ENCODE measurements at regions not wholly inside any gene's neighbourhood (a gene's known extent, or its start where the extent isn't known, plus 50 kb on each side); places are given as distances from the start of the nearest gene placed in this dataset.

- Histone ChIP-seq H3K9me3 (ENCODE audit: insufficient read depth, low read depth, low read length) (no peaks in the 10 kb centered on the region; the same call in 1 of the 2 replicates), H3F3A (ENCODE audit: low read depth) (no peaks in the 10 kb centered on the region), H3K9ac (ENCODE audit: low read depth, low read length, poor library complexity, severe bottlenecking) (no peak overlapping the region), H3K4me3 (ENCODE audit: low read length, poor library complexity, severe bottlenecking) (no peak overlapping the region), H3K27me3 (ENCODE audit: insufficient read depth, low read length, poor library complexity, severe bottlenecking) (no peaks in the 10 kb centered on the region), H3K9me2 (replicated peaks; ENCODE audit: low read depth, low read length) (no peaks in the 10 kb centered on the region), H3K4me1 (ENCODE audit: insufficient read depth, low read length, poor library complexity, severe bottlenecking) (no peaks in the 10 kb centered on the region), H2AFZ (ENCODE audit: low read length) (no peak overlapping the region), H3K36me3 (ENCODE audit: insufficient read depth, low read length) (no peaks in the 10 kb centered on the region), H4K20me1 (ENCODE audit: insufficient read depth, low read length, poor library complexity, severe bottlenecking) (no peaks in the 10 kb centered on the region), H3K79me2 (ENCODE audit: insufficient read depth, low read length) (no peaks in the 10 kb centered on the region), H3K4me2 (ENCODE audit: low read depth, low read length, poor library complexity, severe bottlenecking) (no peak overlapping the region)
- TF ChIP-seq EZH2phosphoT487 (IDR thresholded peaks at IDR 0.05; ENCODE audit: borderline replicate concordance) (no peak), CTCF (conservative IDR thresholded peaks at IDR 0.05; ENCODE audit: low read length) (no peak)
Observed at GRCh38 chr4:33411182-33411581, 2691.0 kb downstream of the PCDH7 start.

GRCh38 chr4:33421887-33422286, 2701.7 kb downstream of the PCDH7 start:
- Histone ChIP-seq H3K79me2 (ENCODE audit: insufficient read depth, low read length) (no peaks in the 10 kb centered on the region), H3K9me2 (replicated peaks; ENCODE audit: low read depth, low read length) (no peaks in the 10 kb centered on the region; the same call in 1 of the 2 replicates), H3K9ac (ENCODE audit: low read depth, low read length, poor library complexity, severe bottlenecking) (no peak overlapping the region), H3K4me3 (ENCODE audit: low read length, poor library complexity, severe bottlenecking) (no peak overlapping the region), H3K4me1 (ENCODE audit: insufficient read depth, low read length, poor library complexity, severe bottlenecking) (no peaks in the 10 kb centered on the region), H3K9me3 (ENCODE audit: insufficient read depth, low read depth, low read length) (no peaks in the 10 kb centered on the region), H3K27me3 (ENCODE audit: insufficient read depth, low read length, poor library complexity, severe bottlenecking) (no peaks in the 10 kb centered on the region), H2AFZ (ENCODE audit: low read length) (no peak overlapping the region), H3F3A (ENCODE audit: low read depth) (no peaks in the 10 kb centered on the region), H3K4me2 (ENCODE audit: low read depth, low read length, poor library complexity, severe bottlenecking) (no peak overlapping the region), H4K20me1 (ENCODE audit: insufficient read depth, low read length, poor library complexity, severe bottlenecking) (no peaks in the 10 kb centered on the region), H3K36me3 (ENCODE audit: insufficient read depth, low read length) (no peaks in the 10 kb centered on the region)
- no peak for TF ChIP-seq EZH2phosphoT487 (IDR thresholded peaks at IDR 0.05; ENCODE audit: borderline replicate concordance)
- no peak for TF ChIP-seq CTCF (conservative IDR thresholded peaks at IDR 0.05; ENCODE audit: low read length)

- no peak overlapping the region for H2AFZ ChIP-seq (ENCODE audit: low read length)
- H3K4me2 ChIP-seq (ENCODE audit: low read depth, low read length, poor library complexity, severe bottlenecking), result no peak overlapping the region
- no peaks in the 10 kb centered on the region for H3K36me3 ChIP-seq (ENCODE audit: insufficient read depth, low read length)
- H3K9me2 ChIP-seq (replicated peaks; ENCODE audit: low read depth, low read length), result no peaks in the 10 kb centered on the region; the same call in 1 of the 2 replicates
- no peak overlapping the region for H3K4me3 ChIP-seq (ENCODE audit: low read length, poor library complexity, severe bottlenecking)
- H3K79me2 ChIP-seq (ENCODE audit: insufficient read depth, low read length), result no peaks in the 10 kb centered on the region
- no peaks in the 10 kb centered on the region for H3F3A ChIP-seq (ENCODE audit: low read depth)
- TF ChIP-seq CTCF (conservative IDR thresholded peaks at IDR 0.05; ENCODE audit: low read length), result no peak
- TF ChIP-seq EZH2phosphoT487 (IDR thresholded peaks at IDR 0.05; ENCODE audit: borderline replicate concordance), result no peak
- no peak overlapping the region for H3K9ac ChIP-seq (ENCODE audit: low read depth, low read length, poor library complexity, severe bottlenecking)
- no peaks in the 10 kb centered on the region for H3K27me3 ChIP-seq (ENCODE audit: insufficient read depth, low read length, poor library complexity, severe bottlenecking)
- no peaks in the 10 kb centered on the region for H3K4me1 ChIP-seq (ENCODE audit: insufficient read depth, low read length, poor library complexity, severe bottlenecking)
- no peaks in the 10 kb centered on the region for H4K20me1 ChIP-seq (ENCODE audit: insufficient read depth, low read length, poor library complexity, severe bottlenecking)
- no peaks in the 10 kb centered on the region for H3K9me3 ChIP-seq (ENCODE audit: insufficient read depth, low read depth, low read length)
Observed at GRCh38 chr4:33422656-33423055, 2702.5 kb downstream of the PCDH7 start.

Measured in Loucy (cell line).